ENCODE measurements at regions not wholly inside any gene's neighbourhood (a gene's known extent, or its start where the extent isn't known, plus 50 kb on each side); places are given as distances from the start of the nearest gene placed in this dataset.
"Not testable (repeated sequence)": the region's sequence is repeated elsewhere in the genome, so short reads cannot be mapped to it uniquely, and the experiment has no call there.

DNA sequence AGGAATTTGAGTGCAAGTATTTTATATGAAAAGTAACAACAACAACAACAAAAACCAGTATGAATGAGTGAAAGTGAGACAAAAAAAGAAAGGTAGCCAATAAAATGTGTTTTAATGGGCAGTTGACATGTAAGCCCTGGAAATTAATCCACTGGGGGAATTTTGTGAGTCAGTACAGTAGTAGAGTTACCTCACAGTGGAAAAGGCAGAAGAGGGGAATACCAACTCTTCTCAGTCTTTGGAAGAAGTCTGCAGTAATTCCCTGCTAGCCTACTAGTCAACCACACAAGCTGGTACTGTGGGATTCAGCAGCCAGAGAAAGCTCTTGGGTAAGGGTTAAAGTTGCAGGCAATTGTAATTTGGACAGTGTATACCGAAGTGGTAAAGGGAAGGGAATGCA lies 76.3 kb upstream of the IL15 start:
- ChIA-PET CTCF (no interaction called here), POLR2A (ENCODE audit: unreplicated experiment) (no interaction called here)
- no peaks in the 10 kb centered on the region for H3K9me2 ChIP-seq (ENCODE audit: insufficient read depth)
- no peak overlapping the region for H3K4me3 ChIP-seq
- no TSS peak for BruUV-seq (replicated peaks)
- H3F3A ChIP-seq (ENCODE audit: insufficient read depth, low read depth) = no peaks in the 10 kb centered on the region
- no peaks in the 10 kb centered on the region for H3K79me2 ChIP-seq (ENCODE audit: low read depth)
- no peaks in the 10 kb centered on the region for H3K27me3 ChIP-seq (ENCODE audit: insufficient read depth, low read depth)
- H3K36me3 ChIP-seq (ENCODE audit: low read depth) = no peaks in the 10 kb centered on the region
- TF ChIP-seq, protein P1, sequence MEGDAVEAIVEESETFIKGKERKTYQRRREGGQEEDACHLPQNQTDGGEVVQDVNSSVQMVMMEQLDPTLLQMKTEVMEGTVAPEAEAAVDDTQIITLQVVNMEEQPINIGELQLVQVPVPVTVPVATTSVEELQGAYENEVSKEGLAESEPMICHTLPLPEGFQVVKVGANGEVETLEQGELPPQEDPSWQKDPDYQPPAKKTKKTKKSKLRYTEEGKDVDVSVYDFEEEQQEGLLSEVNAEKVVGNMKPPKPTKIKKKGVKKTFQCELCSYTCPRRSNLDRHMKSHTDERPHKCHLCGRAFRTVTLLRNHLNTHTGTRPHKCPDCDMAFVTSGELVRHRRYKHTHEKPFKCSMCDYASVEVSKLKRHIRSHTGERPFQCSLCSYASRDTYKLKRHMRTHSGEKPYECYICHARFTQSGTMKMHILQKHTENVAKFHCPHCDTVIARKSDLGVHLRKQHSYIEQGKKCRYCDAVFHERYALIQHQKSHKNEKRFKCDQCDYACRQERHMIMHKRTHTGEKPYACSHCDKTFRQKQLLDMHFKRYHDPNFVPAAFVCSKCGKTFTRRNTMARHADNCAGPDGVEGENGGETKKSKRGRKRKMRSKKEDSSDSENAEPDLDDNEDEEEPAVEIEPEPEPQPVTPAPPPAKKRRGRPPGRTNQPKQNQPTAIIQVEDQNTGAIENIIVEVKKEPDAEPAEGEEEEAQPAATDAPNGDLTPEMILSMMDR (conservative IDR thresholded peaks at IDR 0.05) = no peak
- TF ChIP-seq EZH2 (IDR thresholded peaks at IDR 0.05; ENCODE audit: low read depth) = no peak
- H3K9me3 ChIP-seq (ENCODE audit: insufficient read depth, low read depth) = no peaks in the 10 kb centered on the region
- H2AFZ ChIP-seq = no peak overlapping the region
- H3K27ac ChIP-seq = no peak overlapping the region
- DNase-seq = no peak
- no peaks in the 10 kb centered on the region for H4K20me1 ChIP-seq (ENCODE audit: insufficient read depth)
- intact Hi-C loops (cut with micrococcal nuclease; ENCODE audit: unreplicated experiment) = no loop called here
- no peak overlapping the region for H3K4me2 ChIP-seq
- H3K4me1 ChIP-seq (replicated peaks; ENCODE audit: insufficient read depth) = no peaks in the 10 kb centered on the region

DNA sequence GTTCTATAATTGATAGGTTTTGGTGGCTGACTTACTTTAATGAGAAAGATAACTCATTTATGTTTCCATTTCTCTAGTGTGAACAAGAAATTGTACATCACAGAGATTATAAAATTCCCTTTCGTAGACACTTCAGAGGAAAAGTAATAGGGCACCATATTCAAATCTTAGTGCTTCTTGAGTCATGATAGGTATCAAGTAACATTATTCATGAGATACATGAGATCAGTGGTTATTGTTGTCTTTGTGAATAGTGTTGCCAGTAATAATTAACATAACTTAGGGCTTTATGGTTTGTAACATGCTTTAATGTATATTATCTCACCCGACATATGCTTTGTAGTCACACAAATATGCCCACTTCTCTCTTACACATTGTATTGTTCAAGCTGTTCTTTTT lies 73.7 kb upstream of the IL15 start:
- H3K36me3 ChIP-seq (ENCODE audit: low read depth) = no peaks in the 10 kb centered on the region
- no peak for TF ChIP-seq EZH2 (IDR thresholded peaks at IDR 0.05; ENCODE audit: low read depth)
- TF ChIP-seq, protein P1 (conservative IDR thresholded peaks at IDR 0.05) = no peak
- intact Hi-C loops (cut with micrococcal nuclease; ENCODE audit: unreplicated experiment) = no loop called here
- BruUV-seq (replicated peaks) = no TSS peak
- no peak overlapping the region for H3K27ac ChIP-seq
- ChIA-PET CTCF (no interaction called here), POLR2A (ENCODE audit: unreplicated experiment) (no interaction called here)
- no peaks in the 10 kb centered on the region for H3K9me2 ChIP-seq (ENCODE audit: insufficient read depth)
- no peaks in the 10 kb centered on the region for H4K20me1 ChIP-seq (ENCODE audit: insufficient read depth)
- H3K9me3 ChIP-seq (ENCODE audit: insufficient read depth, low read depth) = no peaks in the 10 kb centered on the region
- no peaks in the 10 kb centered on the region for H3K27me3 ChIP-seq (ENCODE audit: insufficient read depth, low read depth)
- no peak for DNase-seq
- no peaks in the 10 kb centered on the region for H3K4me1 ChIP-seq (replicated peaks; ENCODE audit: insufficient read depth)
- H3K79me2 ChIP-seq (ENCODE audit: low read depth) = no peaks in the 10 kb centered on the region
- H3F3A ChIP-seq (ENCODE audit: insufficient read depth, low read depth) = no peaks in the 10 kb centered on the region
- H2AFZ ChIP-seq = no peak overlapping the region
- no peak overlapping the region for H3K4me2 ChIP-seq
- H3K4me3 ChIP-seq = no peak overlapping the region

- H4K20me1 ChIP-seq (ENCODE audit: insufficient read depth) = no peaks in the 10 kb centered on the region
- no peak overlapping the region for H3K27ac ChIP-seq
- no peak overlapping the region for H3K4me3 ChIP-seq
- no TSS peak for BruUV-seq (replicated peaks)
- H3K36me3 ChIP-seq (ENCODE audit: low read depth) = no peaks in the 10 kb centered on the region
- no peaks in the 10 kb centered on the region for H3K79me2 ChIP-seq (ENCODE audit: low read depth)
- DNase-seq = no peak
- intact Hi-C loops (cut with micrococcal nuclease; ENCODE audit: unreplicated experiment) = no loop called here
- H3K4me2 ChIP-seq = no peak overlapping the region
- H3K4me1 ChIP-seq (replicated peaks; ENCODE audit: insufficient read depth) = no peaks in the 10 kb centered on the region
- no peak overlapping the region for H2AFZ ChIP-seq
- H3K9me3 ChIP-seq (ENCODE audit: insufficient read depth, low read depth) = no peaks in the 10 kb centered on the region
- H3K9me2 ChIP-seq (ENCODE audit: insufficient read depth) = no peaks in the 10 kb centered on the region
- POLR2A ChIA-PET (ENCODE audit: unreplicated experiment) = no interaction called here
- TF ChIP-seq, protein P1 (conservative IDR thresholded peaks at IDR 0.05) = no peak
- no peak for TF ChIP-seq EZH2 (IDR thresholded peaks at IDR 0.05; ENCODE audit: low read depth)
- no peaks in the 10 kb centered on the region for H3K27me3 ChIP-seq (ENCODE audit: insufficient read depth, low read depth)
- CTCF ChIA-PET = no interaction called here
- no peaks in the 10 kb centered on the region for H3F3A ChIP-seq (ENCODE audit: insufficient read depth, low read depth)
These were observed 72.7 kb upstream of the IL15 start for GRCh38 chr4:141563723-141564122.

GRCh38 chr4:141564961-141565360 lies 71.4 kb upstream of the IL15 start:
- H3K9me2 ChIP-seq (ENCODE audit: insufficient read depth); DNase-seq; H3K4me2 ChIP-seq; H2AFZ ChIP-seq; H3K36me3 ChIP-seq (ENCODE audit: low read depth); H3K4me3 ChIP-seq; H3K27me3 ChIP-seq (ENCODE audit: insufficient read depth, low read depth); H3K4me1 ChIP-seq (replicated peaks; ENCODE audit: insufficient read depth); H3K27ac ChIP-seq; CTCF ChIA-PET; intact Hi-C loops (cut with micrococcal nuclease; ENCODE audit: unreplicated experiment); POLR2A ChIA-PET (ENCODE audit: unreplicated experiment); H3K9me3 ChIP-seq (ENCODE audit: insufficient read depth, low read depth); BruUV-seq (replicated peaks); H4K20me1 ChIP-seq (ENCODE audit: insufficient read depth); H3K79me2 ChIP-seq (ENCODE audit: low read depth); H3F3A ChIP-seq (ENCODE audit: insufficient read depth, low read depth): not testable (repeated sequence)
